NCI-H69 (cell line): ENCODE measurements at regions not wholly inside any gene's neighbourhood (a gene's known extent, or its start where the extent isn't known, plus 50 kb on each side); places are given as distances from the start of the nearest gene placed in this dataset.
A peak's percentile ranks its signal among the peaks of the same experiment; 100 is the strongest.

Source experiments
- DNase-seq: peaks from one replicate; lab custom pipeline; 2025; lab: John Stamatoyannopoulos, UW

DNA sequence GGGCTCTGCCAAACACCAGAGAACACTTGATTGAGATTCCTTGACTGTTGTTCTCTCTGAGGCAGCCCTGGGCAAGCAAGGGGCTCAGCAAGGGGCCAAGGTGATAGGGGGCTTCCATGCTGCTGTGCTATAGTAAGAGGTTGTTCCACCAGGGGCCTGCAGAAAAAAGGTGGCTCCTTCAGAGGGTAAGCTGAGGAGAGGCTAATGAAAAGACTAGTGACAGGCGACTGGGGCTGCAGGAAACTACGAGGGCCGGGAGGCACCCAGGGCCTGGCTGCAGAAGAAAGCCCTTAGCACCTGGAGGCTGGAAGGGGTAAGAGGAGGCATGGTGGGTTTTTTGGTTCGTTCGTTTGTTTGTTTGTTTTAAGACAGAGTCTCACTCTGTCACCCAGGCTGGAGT lies 88.0 kb upstream of the CTNNA1 start:
- DNase-seq: no peak

DNA sequence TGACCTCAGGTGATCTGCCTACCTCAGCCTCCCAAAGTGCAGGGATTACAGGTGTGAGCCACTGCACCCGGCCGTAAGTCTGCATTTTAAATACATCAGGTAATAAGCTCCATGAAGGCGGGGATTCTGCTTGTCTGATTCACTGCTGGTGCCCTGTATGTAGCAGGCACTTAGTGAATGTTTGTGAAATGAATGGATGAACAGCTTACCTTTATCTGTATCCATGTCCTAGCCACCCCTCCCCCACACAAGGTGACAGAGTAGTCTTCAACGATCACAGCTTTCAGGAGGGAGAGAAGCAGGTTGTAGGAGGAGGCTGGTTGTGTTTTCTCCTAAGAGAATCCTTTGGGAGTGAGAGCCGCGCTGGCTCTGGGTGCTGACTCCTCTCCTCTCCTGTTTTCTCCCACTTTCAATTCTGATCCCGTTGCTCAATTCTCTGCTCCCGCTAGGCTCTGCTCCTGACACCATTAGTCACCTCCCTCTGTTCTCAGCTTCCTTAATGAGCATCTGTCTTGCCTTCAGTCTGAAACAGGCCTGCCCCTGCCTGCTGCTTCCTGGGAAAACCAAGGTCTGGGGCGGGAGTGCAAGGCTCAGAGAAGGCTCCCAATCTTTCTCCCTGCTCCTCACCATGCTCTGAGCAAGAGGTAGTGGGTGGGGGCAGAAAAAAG lies 88.8 kb upstream of the CTNNA1 start:
- DNase-seq: peak; percentile 90

DNA sequence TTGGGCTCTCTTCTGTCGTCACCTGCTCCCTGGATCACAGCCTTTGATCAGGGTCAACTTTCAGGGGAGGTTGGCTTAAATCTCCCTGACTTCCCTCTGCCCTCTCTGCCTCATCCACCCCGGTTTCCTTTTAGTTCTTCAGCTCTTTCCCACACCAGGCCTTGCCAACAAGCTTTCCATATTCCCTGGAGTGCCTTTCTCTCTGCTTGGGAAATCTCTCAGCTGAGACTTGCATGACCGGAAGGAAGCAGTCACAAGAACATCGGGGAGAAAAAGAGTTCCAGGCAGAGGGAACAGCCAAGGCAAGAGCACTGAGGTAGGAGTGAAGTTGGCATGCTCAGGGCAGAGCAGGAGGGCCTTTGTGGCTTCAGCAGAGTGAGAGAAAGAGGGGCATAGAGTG lies 88.4 kb upstream of the HSPA9 start:
- DNase-seq: peak; percentile 52

DNA sequence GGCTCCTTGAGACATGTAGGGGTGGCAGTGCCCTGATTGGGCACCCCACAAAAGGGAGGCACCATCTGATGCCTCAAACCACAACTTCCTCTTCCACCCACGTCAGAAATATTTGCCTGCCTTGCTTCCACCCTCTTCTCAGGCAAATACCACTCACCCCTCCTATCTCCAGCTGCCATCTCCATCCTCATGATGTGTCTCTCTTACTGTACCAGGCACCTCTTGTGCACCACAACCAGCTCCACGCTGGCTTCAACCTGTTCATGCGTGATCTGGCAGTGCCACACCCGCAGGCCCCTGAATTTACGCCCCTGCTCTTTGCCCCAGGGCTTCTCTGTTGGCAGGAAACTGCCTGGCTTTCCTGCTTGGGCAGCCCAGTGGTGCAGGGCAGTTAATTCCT lies 87.8 kb upstream of the HSPA9 start:
- DNase-seq: peak; percentile 85

DNA sequence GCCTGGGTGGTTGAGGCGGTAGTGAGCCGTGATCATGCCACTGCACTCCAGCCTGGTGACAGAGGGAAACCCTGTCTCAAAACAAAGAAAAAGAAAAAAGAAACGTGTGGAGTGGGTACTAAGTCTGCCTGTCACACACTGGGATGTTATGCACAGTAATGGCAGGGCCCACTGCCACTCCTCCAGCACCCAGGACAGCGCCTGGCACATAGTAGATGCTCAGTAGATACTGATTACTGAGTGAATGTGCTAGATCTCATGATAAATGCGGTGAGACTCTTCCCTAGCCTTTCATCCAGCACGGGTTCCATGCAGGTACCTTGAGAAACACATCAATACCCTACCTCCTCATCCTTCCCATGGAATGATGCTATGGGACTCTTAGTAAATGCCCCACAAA lies 87.4 kb upstream of the HSPA9 start:
- DNase-seq: no peak

DNA sequence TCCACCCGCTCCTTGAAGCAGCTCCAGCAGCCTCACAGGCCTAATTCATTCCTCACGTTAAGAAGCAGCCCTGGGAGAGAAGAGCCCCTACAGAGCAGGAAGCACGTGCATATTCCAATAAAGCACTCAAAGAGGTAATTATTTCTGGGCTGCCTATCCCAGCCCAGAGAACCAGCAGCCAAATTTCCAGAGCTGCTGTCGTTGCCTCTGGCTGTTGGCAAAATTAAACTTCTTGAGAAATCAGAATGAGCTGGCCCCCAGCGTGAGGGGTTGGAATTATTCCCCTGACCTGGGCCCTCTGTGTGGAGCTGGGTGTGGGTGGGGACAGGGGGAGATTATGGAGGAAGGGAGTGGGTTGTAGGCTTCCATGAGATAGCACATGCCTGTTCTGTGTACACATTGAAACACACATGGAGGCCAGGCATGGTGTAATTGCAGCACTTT lies 86.8 kb upstream of the HSPA9 start:
- DNase-seq: peak; percentile 88

DNA sequence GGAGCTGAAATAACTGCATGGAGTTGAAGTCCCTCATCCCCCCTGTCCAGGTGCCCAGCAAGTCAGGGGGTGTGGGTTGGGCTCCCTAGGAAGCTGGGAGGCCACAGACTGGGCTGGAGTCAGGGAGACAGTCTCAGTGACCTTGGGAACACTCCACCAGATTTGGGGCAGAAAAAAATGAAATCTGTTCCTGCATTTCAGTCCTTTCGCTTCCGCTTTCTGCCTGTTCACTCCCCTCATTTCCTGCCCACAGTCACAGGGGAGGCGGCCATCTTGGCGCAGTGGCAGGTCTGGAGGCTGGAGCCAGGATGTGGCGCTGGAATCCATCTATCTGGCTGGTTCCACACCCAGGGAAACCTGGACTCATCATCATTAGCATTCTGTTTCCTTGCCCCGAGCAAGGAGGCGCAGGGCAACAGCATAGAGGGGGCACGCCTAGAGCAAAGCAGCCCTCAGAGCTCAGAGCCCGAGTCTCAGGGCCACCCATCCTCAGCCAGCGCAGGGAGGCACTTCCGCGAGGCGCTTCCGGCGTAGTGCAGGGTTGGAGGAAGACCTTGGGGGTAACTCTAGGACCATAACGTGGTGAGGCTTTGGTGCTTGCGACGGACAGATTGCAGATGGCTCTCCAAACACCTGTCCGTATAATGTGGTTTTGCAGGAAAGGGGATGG lies 86.2 kb upstream of the HSPA9 start:
- no peak for DNase-seq

DNA sequence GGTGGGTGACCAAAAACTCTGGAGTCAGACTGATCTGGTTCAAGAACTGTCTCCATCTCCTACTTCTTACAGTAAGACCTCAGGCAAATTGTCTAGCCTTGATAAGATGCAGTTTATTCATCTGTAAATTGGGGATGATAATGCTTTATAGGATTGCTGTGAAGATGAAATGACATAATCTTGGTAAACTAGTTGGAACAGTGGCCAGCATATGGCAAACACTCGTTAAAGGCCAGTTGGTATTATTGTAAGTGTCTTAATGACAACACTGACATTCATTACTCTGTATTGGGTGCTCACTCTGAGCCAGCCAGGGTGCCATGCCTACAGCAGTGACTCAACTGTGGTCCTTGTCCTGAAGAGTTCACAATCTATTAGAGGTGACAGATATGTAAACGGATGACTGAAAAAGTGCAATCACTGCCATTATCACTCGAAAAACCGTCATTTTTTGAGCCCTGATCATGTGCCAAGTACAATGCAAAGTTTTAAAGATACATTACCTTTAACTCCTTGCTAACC lies 84.9 kb upstream of the HSPA9 start:
- peak; percentile 38 for DNase-seq

DNA sequence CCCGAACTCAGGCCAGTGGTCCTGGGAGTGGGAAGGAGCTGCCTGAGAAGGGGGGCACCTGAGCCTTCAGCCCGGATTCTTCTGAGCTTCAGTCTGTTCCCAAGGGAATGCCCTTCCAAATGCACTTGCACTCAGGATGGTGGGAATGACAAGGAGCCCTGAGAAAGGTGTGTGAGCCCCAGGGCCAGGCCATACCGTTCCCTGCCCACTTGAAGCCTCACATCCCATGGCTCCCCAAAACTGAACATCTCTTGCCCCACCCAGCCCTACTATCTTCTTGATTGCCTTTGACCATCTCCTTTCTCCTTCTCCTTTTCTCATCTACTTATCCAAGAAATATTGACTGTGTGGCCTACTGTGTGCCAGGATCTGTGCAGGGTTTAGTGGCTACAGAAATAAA lies 84.4 kb upstream of the HSPA9 start:
- DNase-seq: no peak

DNA sequence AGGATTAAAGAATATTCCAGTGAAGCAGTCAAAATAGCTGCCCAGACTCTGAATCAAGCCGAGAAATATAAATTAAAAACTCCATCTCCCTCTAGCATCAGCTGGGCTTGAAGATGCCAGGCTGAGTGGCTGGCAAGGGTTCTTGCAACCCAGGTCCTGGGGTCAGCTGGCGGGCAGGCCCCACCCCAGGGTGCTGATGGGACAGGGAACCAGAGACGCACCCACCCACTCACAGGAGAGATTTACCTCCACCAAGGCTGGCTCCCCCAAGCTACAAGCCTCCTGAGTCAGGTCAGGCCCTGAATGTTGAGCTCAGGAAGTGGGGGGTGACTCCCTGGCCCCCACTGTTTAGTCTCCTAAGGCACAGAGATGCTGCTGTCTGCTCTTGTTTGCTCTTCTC lies 83.9 kb upstream of the HSPA9 start:
- peak; percentile 29 for DNase-seq

DNA sequence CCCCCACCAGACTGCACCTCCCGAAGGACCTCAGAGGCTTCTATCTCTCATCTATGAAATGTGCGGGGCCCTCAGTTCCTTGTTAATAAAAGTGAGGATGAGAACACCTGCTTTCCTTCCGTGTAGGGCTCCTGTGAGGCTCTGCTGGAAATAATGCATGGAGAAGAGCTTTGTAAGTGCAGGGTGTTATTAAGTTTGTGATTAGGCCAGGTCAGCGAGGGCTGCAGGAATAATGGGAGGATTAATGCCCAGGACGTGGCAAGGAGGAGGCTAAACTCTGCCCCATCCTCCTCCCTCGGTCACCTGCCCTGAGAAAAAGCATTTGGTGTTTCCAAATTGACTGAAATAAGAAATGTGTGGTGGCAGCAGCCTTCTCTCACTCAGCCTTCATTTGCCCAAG lies 83.5 kb upstream of the HSPA9 start:
- peak; percentile 20 for DNase-seq

DNA sequence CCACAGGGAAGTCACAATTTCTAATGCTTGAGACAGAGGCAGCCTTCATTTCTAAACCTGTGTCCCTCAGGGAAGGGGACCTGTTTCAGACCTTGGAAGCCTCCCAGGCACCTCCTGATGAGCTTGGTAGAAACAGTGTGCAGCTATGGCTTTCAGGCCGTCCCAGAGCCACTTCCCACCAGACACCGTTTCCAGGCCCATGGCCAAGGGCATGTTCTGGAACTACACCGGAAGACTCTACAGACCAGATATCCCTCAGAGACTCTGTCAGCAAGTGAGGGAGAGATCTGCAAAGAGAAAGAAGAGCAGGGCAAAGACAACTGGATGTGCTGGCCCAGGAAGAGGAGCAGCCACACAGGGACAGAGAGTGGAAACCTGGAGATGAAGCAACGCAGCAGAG lies 82.2 kb upstream of the HSPA9 start:
- no peak for DNase-seq

DNA sequence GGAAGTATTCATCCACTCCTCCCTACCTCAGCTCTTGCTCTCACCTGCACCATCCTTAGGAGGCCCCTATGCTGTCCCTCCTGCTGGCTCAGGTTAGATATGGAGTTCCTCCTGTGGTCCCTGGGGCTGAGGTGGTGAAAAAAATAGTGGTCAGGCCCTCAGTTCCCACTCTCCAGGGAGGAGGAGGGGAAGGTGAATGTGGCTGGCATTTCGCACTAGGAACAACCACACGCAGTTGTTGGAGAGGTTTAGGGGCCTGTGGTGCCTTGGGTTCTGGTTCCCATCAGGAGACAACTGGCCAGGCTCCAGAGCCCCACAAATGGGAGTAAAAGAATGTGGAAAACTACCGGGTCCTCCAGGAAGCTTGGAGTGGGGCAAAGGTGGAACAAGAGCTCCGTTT lies 81.7 kb upstream of the HSPA9 start:
- DNase-seq: no peak

DNA sequence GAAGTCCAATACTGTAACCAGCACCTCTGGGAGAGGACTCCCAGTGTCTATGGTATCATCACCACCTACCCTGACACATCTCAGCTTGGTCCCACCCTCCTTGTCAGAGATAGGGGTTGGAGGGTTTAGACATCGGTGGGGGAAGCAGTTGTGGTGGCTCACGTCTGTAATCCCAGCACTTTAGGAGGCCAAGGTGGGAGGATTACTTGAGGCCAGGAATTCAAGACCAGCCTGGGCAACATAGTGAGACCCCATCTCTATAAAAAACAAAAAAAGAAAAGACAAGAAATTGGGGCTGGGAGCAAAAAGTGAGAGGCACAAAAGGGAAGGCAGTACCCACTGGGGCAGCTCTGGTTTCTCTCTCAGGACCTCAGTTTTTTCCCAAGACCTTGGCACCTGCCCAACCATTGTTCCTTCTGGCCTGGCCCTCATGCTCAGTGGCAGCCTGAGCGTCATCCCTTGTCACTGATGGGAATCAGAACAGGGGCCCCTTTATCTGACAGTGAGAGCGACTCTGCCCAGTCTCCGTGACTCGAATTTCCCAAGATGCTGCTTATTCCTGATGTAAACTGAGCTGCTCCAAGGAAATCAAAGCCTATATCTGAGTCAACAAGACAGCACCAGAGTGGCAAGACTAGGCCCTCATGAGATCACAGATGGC lies 80.5 kb upstream of the HSPA9 start:
- DNase-seq: no peak

DNA sequence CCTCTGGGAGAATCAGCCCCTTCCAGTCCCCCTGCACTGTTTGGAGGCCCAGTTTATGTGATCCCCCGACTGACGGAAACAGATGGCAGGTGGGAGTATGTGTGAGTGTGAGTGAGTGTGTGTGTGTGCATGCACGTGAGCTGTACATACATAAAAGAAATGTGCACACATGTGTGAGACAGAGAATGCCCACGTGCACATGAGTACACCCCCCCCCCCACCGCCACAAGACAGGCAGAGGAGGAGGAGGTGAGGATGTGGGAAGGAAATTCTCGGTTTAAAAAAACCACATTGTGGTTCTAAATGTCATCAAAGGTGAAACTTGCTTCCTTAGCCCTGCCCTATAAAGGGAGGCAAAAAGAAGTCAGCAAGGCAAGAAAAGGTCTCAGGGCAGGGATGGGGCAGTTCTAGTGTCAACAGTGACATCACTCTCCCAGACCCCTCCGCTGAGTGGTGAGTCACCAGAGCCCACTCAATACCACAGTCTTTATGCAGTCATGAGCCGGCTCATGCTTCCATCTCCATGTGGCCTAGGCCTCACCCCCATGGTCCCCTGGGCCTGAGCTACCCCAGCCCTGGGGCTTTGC lies 79.2 kb upstream of the HSPA9 start:
- no peak for DNase-seq

DNA sequence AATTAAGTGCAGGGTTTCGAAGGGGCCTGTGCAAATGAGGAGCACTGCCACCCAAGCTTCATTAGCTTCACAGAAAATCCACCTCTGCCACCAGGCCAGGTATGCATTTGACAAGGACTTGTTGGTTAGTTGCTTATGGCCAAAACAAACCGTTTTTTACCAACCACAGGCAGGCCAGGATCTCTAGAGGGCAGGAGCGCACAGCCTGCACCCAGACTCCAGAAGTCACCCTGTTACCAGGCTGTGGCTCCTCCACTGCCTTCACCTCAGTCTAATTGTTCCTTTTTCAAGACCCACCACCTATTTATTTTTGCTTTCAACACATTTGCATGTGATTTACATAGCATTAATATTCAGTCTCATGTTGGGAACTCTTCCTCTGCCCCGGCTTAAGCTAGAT lies 78.3 kb upstream of the HSPA9 start:
- peak; percentile 67 for DNase-seq

DNA sequence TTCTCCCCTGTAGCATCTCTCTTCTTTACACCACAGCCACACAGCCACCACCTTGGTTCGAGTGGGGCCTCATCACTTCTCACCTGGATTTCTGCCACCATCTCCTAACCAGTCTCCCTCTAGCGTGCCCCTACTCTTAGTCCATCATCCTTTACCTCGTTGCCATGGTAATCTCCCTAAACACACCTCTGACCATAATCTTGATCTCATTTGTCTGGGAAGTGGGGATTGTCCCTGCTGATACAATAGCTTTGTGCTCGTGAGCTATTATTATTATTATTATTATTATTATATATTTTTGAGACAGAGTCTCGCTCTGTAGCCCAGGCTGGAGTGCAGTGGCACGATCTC lies 76.5 kb upstream of the HSPA9 start:
- DNase-seq: peak; percentile 57

DNA sequence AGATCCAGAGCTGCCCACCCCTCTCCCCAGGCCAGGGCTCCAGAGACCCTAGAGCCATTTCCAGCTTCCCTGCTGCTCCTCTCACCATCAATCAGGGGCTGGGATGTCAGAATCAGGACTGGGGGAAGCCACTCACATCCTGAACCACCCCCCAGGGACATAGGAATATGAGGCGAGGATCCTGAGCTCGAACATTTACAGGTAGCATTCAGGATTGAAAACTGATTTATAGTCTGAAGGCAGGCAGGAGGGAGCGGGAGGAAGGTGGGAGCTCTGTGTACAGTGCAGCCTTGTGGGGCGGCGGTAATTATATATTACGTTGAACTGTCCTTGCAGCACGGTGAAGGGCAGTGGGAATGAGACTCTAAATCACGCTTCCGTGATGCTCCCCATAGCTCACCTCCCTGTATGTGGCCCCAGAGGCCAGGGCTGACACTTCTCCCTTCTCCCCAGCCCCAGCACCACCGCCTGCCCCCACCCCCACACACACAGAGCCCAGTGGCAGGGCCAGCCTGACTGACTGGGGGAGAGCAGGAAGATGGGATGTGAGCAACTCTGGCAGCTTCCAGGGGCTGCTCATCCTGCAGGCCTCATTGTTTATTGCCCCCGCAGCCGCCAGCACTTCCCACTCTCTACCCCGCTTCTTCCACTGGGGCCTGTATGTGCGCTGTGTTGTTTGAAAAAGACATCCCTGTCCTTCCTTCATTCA lies 76.0 kb upstream of the HSPA9 start:
- peak; percentile 94 for DNase-seq

DNA sequence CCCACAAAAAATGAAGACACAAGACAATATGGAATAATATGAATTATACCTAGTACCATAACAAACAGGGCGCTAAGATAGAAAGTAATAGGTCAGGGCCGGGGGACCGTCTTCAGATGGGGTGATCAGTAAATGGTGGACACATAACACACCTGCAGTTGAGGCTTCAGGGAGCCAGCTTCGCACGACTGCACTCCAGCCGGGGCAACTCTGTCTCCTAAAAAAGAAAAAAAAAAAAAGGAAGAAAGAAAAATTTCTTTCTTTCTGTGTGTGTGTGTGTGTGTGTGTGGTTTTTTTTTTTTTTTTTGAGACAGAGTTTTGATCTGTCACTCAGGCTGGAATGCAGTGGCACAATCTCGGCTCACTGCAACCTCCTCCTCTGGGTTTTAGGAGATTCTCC lies 75.0 kb upstream of the HSPA9 start:
- DNase-seq: no peak

DNA sequence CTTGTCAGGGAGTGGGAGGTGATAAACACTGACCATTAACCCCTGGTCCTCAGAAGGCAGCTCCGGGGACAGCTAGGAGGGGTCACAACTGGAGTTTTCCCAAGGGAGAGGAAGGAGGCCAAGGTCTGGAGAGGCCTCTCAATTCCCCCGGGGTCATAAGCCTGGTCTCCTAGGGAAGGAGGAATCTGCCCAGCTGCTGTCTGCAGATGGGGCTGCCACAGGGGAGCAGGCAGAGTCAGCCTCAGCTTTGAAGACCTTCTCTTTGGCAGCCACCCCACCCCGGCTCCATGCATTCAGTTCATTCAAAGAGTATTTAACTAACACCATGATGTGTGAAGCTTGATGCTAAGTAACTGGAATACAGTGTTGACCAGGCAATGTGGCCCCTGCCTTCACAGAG lies 74.6 kb upstream of the HSPA9 start:
- DNase-seq: peak; percentile 78

DNA sequence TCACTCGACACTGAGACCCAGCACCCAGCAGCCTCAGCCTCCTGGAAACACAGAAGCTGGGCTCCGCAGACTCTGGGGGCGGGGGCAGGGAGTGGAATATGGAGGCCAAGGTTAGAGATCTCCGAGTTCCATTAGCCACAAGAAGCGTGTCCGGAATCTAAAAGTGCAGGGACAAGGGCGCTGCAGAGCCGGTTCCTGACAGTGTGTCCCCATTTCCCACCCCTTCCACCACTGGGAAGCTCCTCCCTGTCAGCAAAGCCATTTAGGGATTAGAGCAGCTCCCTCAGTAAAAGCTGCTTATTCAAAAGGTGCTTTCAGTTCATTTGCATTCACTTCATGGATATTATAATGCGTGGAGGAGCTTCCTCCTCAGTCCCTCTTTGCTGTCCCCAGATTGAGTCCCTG lies 74.1 kb upstream of the HSPA9 start:
- DNase-seq: peak; percentile 51

DNA sequence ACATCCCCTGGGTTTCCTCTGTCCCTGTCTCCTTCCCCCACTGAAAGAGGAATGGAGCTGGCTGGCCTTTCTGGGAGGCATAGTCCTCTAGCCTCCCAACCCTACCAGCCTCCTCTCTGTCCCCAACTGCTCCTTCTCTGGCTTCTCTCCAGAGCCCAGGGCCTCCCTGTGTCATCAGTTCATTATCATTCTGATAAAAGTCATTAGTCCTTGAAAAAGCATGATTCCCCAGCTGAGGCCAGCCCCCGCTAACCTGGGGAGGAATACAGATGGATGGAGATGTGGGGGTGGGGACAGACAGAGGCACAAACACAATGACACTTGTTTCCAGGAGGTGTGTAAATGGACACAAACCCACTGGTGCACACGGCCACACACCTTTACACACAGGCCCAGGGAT lies 73.6 kb upstream of the HSPA9 start:
- peak; percentile 25 for DNase-seq
